ENCODE measurements at regions not wholly inside any gene's neighbourhood (a gene's known extent, or its start where the extent isn't known, plus 50 kb on each side); places are given as distances from the start of the nearest gene placed in this dataset.

- Mint-ChIP-seq H3K4me3 (ENCODE audit: unreplicated experiment) (no peak overlapping the region), H3K9me3 (ENCODE audit: unreplicated experiment) (no peaks in the 10 kb centered on the region), H3K36me3 (ENCODE audit: insufficient read depth, unreplicated experiment) (no peaks in the 10 kb centered on the region), H3K27ac (ENCODE audit: low read depth, unreplicated experiment) (no peak overlapping the region), H3K4me1 (ENCODE audit: insufficient read depth, unreplicated experiment) (peaks cover 6% of the 10 kb centered on the region), H3K27me3 (ENCODE audit: insufficient read depth, unreplicated experiment) (no peaks in the 10 kb centered on the region)
- no TSS peak for BruUV-seq (replicated peaks)
- no peak for DNase-seq (ENCODE audit: unreplicated experiment)
- ChIA-PET POLR2A (no interaction called here), CTCF (no interaction called here)
- no peak for TF ChIP-seq CTCF (IDR thresholded peaks at IDR 0.05; ENCODE audit: unreplicated experiment)
- intact Hi-C loops (cut with micrococcal nuclease): loop anchor here (5.0 kb wide), 1 partner anchor 116 kb away; no protein-coding TSS in a partner anchor
These were observed 59.4 kb upstream of the LIMCH1 start for GRCh38 chr4:41478518-41478917.

- ChIA-PET POLR2A (interaction anchor here (0.6 to 1.4 kb wide), 4 partner anchors 9 to 205 kb away, joined by 3 to 6 read pairs (median 4); no protein-coding TSS in a partner anchor), CTCF (interaction anchor here (0.6 to 1.2 kb wide), 2 partner anchors 26 to 53 kb away, joined by 3 to 4 read pairs; no protein-coding TSS in a partner anchor)
- Mint-ChIP-seq H3K27ac (ENCODE audit: low read depth, unreplicated experiment) (no peak overlapping the region), H3K27me3 (ENCODE audit: insufficient read depth, unreplicated experiment) (no peaks in the 10 kb centered on the region), H3K9me3 (ENCODE audit: unreplicated experiment) (no peaks in the 10 kb centered on the region), H3K4me3 (ENCODE audit: unreplicated experiment) (no peak overlapping the region), H3K4me1 (ENCODE audit: insufficient read depth, unreplicated experiment) (no peaks in the 10 kb centered on the region), H3K36me3 (ENCODE audit: insufficient read depth, unreplicated experiment) (no peaks in the 10 kb centered on the region)
- no peak for DNase-seq (ENCODE audit: unreplicated experiment)
- BruUV-seq (replicated peaks): no TSS peak
- TF ChIP-seq CTCF (IDR thresholded peaks at IDR 0.05; ENCODE audit: unreplicated experiment): no peak
- intact Hi-C loops (cut with micrococcal nuclease): no loop called here
These were observed 57.1 kb upstream of the LIMCH1 start for GRCh38 chr4:41480896-41481311.

- POLR2A ChIA-PET: interaction anchor here (0.6 kb wide), 1 partner anchor 9 kb away, joined by 3 read pairs; no protein-coding TSS in a partner anchor
These were observed 54.2 kb upstream of the LIMCH1 start for GRCh38 chr4:41483771-41484170.

GRCh38 chr4:41485041-41485440, 52.9 kb upstream of the LIMCH1 start:
- no peak for TF ChIP-seq CTCF (IDR thresholded peaks at IDR 0.05; ENCODE audit: unreplicated experiment)
- Mint-ChIP-seq H3K27me3 (ENCODE audit: insufficient read depth, unreplicated experiment) (no peaks in the 10 kb centered on the region), H3K4me1 (ENCODE audit: insufficient read depth, unreplicated experiment) (no peaks in the 10 kb centered on the region), H3K9me3 (ENCODE audit: unreplicated experiment) (no peaks in the 10 kb centered on the region), H3K27ac (ENCODE audit: low read depth, unreplicated experiment) (no peak overlapping the region), H3K36me3 (ENCODE audit: insufficient read depth, unreplicated experiment) (no peaks in the 10 kb centered on the region), H3K4me3 (ENCODE audit: unreplicated experiment) (no peak overlapping the region)
- POLR2A ChIA-PET: interaction anchor here (0.7 kb wide), 1 partner anchor 127 kb away, joined by 3 read pairs; no protein-coding TSS in a partner anchor
- BruUV-seq (replicated peaks): no TSS peak
- intact Hi-C loops (cut with micrococcal nuclease): no loop called here
- CTCF ChIA-PET: interaction anchor here (0.6 kb wide), 1 partner anchor 204 kb away, joined by 3 read pairs; no protein-coding TSS in a partner anchor
- no peak for DNase-seq (ENCODE audit: unreplicated experiment)

More at GRCh38 chr4:41483771-41484170, 54.2 kb upstream of the LIMCH1 start:
- intact Hi-C loops (cut with micrococcal nuclease): no loop called here
- no TSS peak for BruUV-seq (replicated peaks)
- H3K36me3 Mint-ChIP-seq (ENCODE audit: insufficient read depth, unreplicated experiment): no peaks in the 10 kb centered on the region
- H3K27me3 Mint-ChIP-seq (ENCODE audit: insufficient read depth, unreplicated experiment): no peaks in the 10 kb centered on the region
- no peak overlapping the region for H3K27ac Mint-ChIP-seq (ENCODE audit: low read depth, unreplicated experiment)
- H3K4me3 Mint-ChIP-seq (ENCODE audit: unreplicated experiment): no peak overlapping the region
- no peaks in the 10 kb centered on the region for H3K9me3 Mint-ChIP-seq (ENCODE audit: unreplicated experiment)
- no peaks in the 10 kb centered on the region for H3K4me1 Mint-ChIP-seq (ENCODE audit: insufficient read depth, unreplicated experiment)
- CTCF ChIA-PET: interaction anchor here (0.5 kb wide), 1 partner anchor 332 kb away, joined by 3 read pairs; no protein-coding TSS in a partner anchor
- no peak for TF ChIP-seq CTCF (IDR thresholded peaks at IDR 0.05; ENCODE audit: unreplicated experiment)
- no peak for DNase-seq (ENCODE audit: unreplicated experiment)

Measured in MCF 10A (cell line).